H1 (cell line): ENCODE measurements at regions not wholly inside any gene's neighbourhood (a gene's known extent, or its start where the extent isn't known, plus 50 kb on each side); places are given as distances from the start of the nearest gene placed in this dataset.

Experiments used
- HDAC6 ChIP-seq: IDR thresholded peaks from one replicate; pipeline ENCODE4 v1.7.1; 2012; ENCODE audit warnings: low read depth, mild to moderate bottlenecking, inconsistent platforms, low read length, moderate library complexity
- TF ChIP-seq, protein P1 (sequence below): IDR thresholded peaks from 2 replicates; pipeline ENCODE4 v1.6.1; 2012; ENCODE audit warnings: inconsistent platforms
- TF ChIP-seq, protein P2 (sequence below), 3 experiments: IDR thresholded peaks; 1 replicate in 2 of 3; 2 replicates in 1 of 3; pipeline versions ENCODE4 v1.5.1 to v1.6.1; 2011; ENCODE audit warnings: low read length in 3 of 3, mild to moderate bottlenecking in 3 of 3, inconsistent platforms in 2 of 3, low read depth in 1 of 3, moderate library complexity in 1 of 3; ENCODE audit not compliant: insufficient read depth in 1 of 3; ENCODE audit errors: control extremely low read depth in 1 of 3

DNA sequence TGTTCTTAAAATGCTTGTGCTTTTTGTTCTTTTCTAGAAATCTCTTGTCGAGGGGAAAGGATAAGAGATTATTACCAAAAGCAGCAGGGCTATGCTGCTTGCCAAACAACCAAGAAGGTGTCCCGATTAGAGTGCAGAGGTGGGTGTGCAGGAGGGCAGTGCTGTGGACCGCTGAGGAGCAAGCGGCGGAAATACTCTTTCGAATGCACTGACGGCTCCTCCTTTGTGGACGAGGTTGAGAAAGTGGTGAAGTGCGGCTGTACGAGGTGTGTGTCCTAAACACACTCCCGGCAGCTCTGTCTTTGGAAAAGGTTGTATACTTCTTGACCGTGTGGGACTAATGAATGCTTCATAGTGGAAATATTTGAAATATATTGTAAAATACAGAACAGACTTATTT is 81.5 kb upstream of the PACRGL start (continued):
- TF ChIP-seq, protein P1, sequence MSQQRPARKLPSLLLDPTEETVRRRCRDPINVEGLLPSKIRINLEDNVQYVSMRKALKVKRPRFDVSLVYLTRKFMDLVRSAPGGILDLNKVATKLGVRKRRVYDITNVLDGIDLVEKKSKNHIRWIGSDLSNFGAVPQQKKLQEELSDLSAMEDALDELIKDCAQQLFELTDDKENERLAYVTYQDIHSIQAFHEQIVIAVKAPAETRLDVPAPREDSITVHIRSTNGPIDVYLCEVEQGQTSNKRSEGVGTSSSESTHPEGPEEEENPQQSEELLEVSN: no peak
- TF ChIP-seq, protein P2, sequence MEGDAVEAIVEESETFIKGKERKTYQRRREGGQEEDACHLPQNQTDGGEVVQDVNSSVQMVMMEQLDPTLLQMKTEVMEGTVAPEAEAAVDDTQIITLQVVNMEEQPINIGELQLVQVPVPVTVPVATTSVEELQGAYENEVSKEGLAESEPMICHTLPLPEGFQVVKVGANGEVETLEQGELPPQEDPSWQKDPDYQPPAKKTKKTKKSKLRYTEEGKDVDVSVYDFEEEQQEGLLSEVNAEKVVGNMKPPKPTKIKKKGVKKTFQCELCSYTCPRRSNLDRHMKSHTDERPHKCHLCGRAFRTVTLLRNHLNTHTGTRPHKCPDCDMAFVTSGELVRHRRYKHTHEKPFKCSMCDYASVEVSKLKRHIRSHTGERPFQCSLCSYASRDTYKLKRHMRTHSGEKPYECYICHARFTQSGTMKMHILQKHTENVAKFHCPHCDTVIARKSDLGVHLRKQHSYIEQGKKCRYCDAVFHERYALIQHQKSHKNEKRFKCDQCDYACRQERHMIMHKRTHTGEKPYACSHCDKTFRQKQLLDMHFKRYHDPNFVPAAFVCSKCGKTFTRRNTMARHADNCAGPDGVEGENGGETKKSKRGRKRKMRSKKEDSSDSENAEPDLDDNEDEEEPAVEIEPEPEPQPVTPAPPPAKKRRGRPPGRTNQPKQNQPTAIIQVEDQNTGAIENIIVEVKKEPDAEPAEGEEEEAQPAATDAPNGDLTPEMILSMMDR (IDR thresholded peaks at IDR 0.05; ENCODE audit: control extremely low read depth in 1 of 3, insufficient read depth in 1 of 3, low read depth in 1 of 3, low read length in 3 of 3): no peak
- TF ChIP-seq HDAC6: no peak
